ENCODE measurements at regions not wholly inside any gene's neighbourhood (a gene's known extent, or its start where the extent isn't known, plus 50 kb on each side); places are given as distances from the start of the nearest gene placed in this dataset.

DNA sequence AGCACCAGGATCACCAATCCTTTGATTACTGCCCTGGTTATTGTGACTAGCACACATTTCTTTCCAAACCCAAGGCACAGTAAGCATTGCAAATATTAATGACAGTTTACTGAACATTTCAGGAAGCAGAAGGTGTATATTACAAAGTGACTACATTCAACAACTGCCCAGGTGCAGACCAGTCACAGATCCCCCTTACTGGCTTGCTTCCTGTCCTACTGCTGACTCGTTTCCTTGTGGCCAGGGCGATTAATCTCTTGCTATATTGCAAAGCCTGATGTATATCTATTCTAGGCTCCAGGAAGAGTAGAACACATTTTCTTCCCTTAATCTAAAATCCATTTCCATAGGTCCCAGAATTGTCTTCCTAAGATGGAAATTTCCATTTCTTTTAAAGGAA, 77.2 kb upstream of the EPHA7 start:
- no peaks in the 10 kb centered on the region for H3F3A ChIP-seq (ENCODE audit: low read depth)
- Mint-ChIP-seq H3K9me3 (no peaks in the 10 kb centered on the region), H3K4me1 (peaks cover 3% of the 10 kb centered on the region), H3K27me3 (ENCODE audit: insufficient read depth, low read depth) (no peaks in the 10 kb centered on the region), H3K4me3 (no peak overlapping the region), H3K27ac (no peak overlapping the region), H3K36me3 (no peaks in the 10 kb centered on the region)
- H4K20me1 ChIP-seq (ENCODE audit: low read depth), result no peaks in the 10 kb centered on the region
- H3K36me3 ChIP-seq, result no peaks in the 10 kb centered on the region
- no peak overlapping the region for H2AFZ ChIP-seq (replicated peaks)
- no peaks in the 10 kb centered on the region for H3K9me3 ChIP-seq (ENCODE audit: low read depth)
- TF ChIP-seq, protein P1, sequence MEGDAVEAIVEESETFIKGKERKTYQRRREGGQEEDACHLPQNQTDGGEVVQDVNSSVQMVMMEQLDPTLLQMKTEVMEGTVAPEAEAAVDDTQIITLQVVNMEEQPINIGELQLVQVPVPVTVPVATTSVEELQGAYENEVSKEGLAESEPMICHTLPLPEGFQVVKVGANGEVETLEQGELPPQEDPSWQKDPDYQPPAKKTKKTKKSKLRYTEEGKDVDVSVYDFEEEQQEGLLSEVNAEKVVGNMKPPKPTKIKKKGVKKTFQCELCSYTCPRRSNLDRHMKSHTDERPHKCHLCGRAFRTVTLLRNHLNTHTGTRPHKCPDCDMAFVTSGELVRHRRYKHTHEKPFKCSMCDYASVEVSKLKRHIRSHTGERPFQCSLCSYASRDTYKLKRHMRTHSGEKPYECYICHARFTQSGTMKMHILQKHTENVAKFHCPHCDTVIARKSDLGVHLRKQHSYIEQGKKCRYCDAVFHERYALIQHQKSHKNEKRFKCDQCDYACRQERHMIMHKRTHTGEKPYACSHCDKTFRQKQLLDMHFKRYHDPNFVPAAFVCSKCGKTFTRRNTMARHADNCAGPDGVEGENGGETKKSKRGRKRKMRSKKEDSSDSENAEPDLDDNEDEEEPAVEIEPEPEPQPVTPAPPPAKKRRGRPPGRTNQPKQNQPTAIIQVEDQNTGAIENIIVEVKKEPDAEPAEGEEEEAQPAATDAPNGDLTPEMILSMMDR (IDR thresholded peaks at IDR 0.05), result no peak
- TF ChIP-seq EZH2phosphoT487 (IDR thresholded peaks at IDR 0.05) (no peak), EZH2 (IDR thresholded peaks at IDR 0.05) (no peak)
- no peak overlapping the region for H3K4me3 ChIP-seq
- no peaks in the 10 kb centered on the region for H3K79me2 ChIP-seq (ENCODE audit: low read depth)
- no peak overlapping the region for H3K27ac ChIP-seq
- H3K4me2 ChIP-seq, result no peak overlapping the region
- no peak for DNase-seq (ENCODE audit: low spot score)
- H3K27me3 ChIP-seq, result no peaks in the 10 kb centered on the region
- no peak overlapping the region for H3K9ac ChIP-seq
- no peaks in the 10 kb centered on the region for H3K4me1 ChIP-seq

DNA sequence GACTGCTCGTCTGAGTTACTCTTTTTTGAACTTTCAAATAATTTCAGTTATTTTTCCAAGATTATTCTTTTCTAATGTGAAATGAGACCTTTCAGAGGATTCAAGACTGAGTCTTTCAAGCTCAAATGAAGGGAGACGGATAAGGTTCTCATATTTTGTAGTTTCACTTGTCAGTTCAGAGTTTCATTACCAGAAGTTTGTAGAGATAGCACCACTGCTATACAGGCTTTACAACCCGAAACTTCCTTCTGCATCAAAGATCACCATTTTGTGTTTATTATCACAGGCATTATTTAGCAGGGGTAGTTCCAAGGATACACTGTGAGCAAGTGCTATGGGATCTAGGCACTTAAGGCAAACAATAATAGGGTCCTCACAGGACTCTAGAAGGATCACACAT, 74.7 kb upstream of the EPHA7 start:
- Mint-ChIP-seq H3K4me1 (peaks cover 3% of the 10 kb centered on the region), H3K27me3 (ENCODE audit: insufficient read depth, low read depth) (no peaks in the 10 kb centered on the region), H3K9me3 (no peaks in the 10 kb centered on the region), H3K36me3 (no peaks in the 10 kb centered on the region), H3K27ac (no peak overlapping the region), H3K4me3 (no peak overlapping the region)
- Histone ChIP-seq H3K4me1 (peaks cover 2% of the 10 kb centered on the region), H3K4me3 (no peak overlapping the region), H2AFZ (replicated peaks) (no peak overlapping the region), H4K20me1 (ENCODE audit: low read depth) (no peaks in the 10 kb centered on the region), H3F3A (ENCODE audit: low read depth) (no peaks in the 10 kb centered on the region), H3K36me3 (no peaks in the 10 kb centered on the region), H3K4me2 (no peak overlapping the region), H3K9me3 (ENCODE audit: low read depth) (no peaks in the 10 kb centered on the region), H3K27me3 (no peaks in the 10 kb centered on the region), H3K9ac (no peak overlapping the region), H3K79me2 (ENCODE audit: low read depth) (no peaks in the 10 kb centered on the region), H3K27ac (no peak overlapping the region)
- no peak for DNase-seq (ENCODE audit: low spot score)
- TF ChIP-seq, protein P1 (IDR thresholded peaks at IDR 0.05), result no peak
- TF ChIP-seq EZH2 (IDR thresholded peaks at IDR 0.05) (no peak), EZH2phosphoT487 (IDR thresholded peaks at IDR 0.05) (no peak)

DNA sequence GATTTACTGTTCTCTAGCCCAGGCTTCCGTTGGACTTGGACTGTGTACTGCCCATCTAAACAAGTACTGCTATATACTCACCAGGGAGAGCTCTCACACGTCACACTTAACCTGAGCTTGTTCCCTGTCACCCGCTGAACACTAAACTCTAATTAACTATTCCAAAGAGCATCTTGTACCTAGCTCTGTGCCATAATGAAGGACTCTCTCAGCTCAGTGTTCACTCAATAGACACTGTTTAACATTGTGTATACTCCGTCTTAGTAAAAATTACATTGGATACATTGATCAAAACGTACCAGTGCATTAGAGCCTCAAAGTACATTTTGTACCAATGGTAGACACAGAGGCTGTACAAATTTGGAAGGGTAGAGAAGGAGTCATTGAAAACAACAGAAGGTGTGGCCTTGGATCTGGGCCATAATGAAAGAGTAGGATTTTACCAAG, 55.4 kb upstream of the EPHA7 start:
- no peaks in the 10 kb centered on the region for H3K9me3 Mint-ChIP-seq
- DNase-seq (ENCODE audit: low spot score), result no peak
- Histone ChIP-seq H3K27ac (no peak overlapping the region), H3K4me3 (no peak overlapping the region), H3K4me1 (no peaks in the 10 kb centered on the region), H3K9me3 (ENCODE audit: low read depth) (no peaks in the 10 kb centered on the region), H3K36me3 (no peaks in the 10 kb centered on the region), H3F3A (ENCODE audit: low read depth) (no peaks in the 10 kb centered on the region), H3K79me2 (ENCODE audit: low read depth) (no peaks in the 10 kb centered on the region), H3K9ac (no peak overlapping the region), H3K27me3 (no peaks in the 10 kb centered on the region), H2AFZ (replicated peaks) (no peak overlapping the region), H4K20me1 (ENCODE audit: low read depth) (no peaks in the 10 kb centered on the region), H3K4me2 (no peak overlapping the region)
- no peaks in the 10 kb centered on the region for H3K4me1 Mint-ChIP-seq
- H3K36me3 Mint-ChIP-seq, result no peaks in the 10 kb centered on the region
- TF ChIP-seq EZH2 (IDR thresholded peaks at IDR 0.05) (no peak), EZH2phosphoT487 (IDR thresholded peaks at IDR 0.05) (no peak)
- TF ChIP-seq, protein P1 (IDR thresholded peaks at IDR 0.05), result no peak
- peaks cover 7% of the 10 kb centered on the region for H3K27me3 Mint-ChIP-seq (ENCODE audit: insufficient read depth, low read depth)
- no peak overlapping the region for H3K4me3 Mint-ChIP-seq
- H3K27ac Mint-ChIP-seq, result no peak overlapping the region

Measured in neural progenitor cell (in vitro differentiated cells).